ENCODE measurements at regions not wholly inside any gene's neighbourhood (a gene's known extent, or its start where the extent isn't known, plus 50 kb on each side); places are given as distances from the start of the nearest gene placed in this dataset.

- no peak for DNase-seq
These were observed 51.1 kb upstream of the IL21 start for GRCh38 chr4:122671919-122672490.

DNA sequence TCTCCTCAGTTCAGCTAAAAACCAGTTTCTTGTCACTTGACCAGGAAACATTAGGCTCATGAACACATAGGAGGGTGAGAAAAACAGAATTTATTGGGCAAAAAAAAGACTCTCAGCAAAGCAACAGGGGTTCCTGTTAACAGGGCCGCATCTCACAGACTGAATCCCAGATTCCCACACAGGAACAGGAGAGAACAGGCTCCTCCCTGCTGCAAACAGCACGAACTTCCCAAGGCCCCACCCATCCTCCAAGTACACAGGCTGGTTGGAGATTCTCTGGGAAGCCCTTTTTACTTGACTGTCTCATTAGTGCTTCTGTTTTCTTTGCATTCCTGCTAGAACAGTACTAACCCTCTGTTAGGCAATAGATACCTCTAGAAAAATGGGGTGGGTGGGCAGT, 52.4 kb upstream of the IL21 start:
- peak; percentile 29 for DNase-seq

- no peak for DNase-seq
These were observed 53.5 kb upstream of the IL21 start for GRCh38 chr4:122674371-122674770.

DNA sequence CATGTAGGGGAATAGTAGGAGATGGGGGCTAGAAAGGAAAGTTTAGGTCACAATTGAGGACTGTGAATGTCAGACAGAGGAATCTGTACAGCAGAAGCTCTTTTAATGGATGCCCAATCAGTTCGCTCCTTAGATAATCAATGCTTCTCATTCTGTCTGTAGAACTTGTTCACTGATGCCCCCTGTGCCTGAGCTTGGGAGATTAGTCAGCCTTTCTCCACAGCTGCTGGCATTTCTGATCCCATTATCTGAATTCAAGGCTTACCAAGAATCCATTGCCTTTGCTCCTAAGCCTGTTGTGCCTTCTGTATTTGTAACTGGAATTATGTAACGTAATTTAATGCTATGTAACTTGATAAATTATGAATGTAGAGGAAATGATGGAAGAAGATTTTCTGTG, 53.2 kb upstream of the BBS12 start:
- no peak for DNase-seq

DNA sequence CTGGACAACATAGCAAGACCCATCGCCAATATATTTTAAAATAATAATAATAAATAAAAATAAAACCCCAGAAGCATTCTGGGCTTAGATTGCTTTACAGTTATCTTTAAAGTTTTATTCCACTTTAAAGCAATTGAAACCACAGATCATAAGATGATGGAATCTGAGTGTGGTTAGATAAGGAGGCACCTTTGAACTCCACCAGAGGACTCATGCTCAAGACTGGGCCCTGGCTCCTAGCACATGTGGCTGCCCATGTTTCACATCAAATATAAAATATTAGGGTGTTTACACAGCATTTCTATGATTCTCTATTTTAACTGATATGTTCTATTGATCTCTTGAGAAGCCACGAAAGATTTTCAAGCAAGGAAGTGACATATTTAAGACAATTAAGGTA, 52.6 kb upstream of the BBS12 start:
- DNase-seq = no peak

DNA sequence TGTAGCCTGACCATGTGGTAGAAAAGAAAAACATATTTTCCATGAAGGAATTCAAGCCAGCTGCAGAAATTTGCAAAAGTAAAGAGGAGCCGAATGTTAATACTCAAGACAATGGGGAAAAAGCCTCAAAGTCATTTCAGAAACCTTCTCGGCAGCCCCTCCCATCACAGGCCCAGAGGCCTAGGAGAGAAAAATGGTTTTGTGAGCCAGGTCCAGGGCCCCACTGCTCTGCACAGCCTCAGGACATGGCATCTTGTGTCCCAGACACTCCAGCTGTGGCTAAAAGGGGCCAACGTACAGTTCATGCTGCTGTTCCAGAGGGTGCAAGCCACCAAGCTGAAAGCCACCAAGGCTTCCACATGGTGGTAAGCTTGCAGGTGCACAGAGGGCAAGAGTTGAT, 50.9 kb upstream of the BBS12 start:
- no peak for DNase-seq
